HG02623 (cell line): ENCODE measurements at regions not wholly inside any gene's neighbourhood (a gene's known extent, or its start where the extent isn't known, plus 50 kb on each side); places are given as distances from the start of the nearest gene placed in this dataset.

Source experiments
- ATAC-seq: cut with Tn5 transposase; IDR thresholded peaks from one replicate; pipeline ENCODE4 v1.9.1; 2021; ENCODE audit warnings: moderate library complexity; ENCODE audit not compliant: unreplicated experiment

- ATAC-seq = no peak
Measured at GRCh38 chr21:35223480-35224156, 174.5 kb upstream of the RUNX1 start.

- ATAC-seq = no peak
Measured at GRCh38 chr21:35222541-35222941, 173.4 kb upstream of the RUNX1 start.

GRCh38 chr21:35222021-35222420 lies 172.9 kb upstream of the RUNX1 start:
- ATAC-seq = no peak

DNA sequence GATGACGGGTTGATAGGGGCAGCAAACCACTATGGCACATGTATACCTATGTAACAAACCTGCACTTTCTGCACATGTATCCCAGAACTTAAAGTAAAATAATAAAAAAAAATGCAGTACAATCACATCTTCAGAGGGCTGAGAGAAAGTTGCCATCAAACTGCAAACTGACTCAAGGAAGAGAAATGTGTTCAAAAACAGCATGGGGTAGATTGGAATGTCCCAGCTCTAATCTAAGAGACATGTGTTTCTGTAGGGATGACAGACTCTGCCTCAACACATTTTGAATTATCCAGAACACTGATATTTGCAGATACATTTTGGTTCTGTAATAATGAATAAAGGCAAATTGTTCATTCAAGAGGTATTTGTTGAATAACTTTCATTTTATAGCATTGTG lies 171.2 kb upstream of the RUNX1 start:
- ATAC-seq = no peak

DNA sequence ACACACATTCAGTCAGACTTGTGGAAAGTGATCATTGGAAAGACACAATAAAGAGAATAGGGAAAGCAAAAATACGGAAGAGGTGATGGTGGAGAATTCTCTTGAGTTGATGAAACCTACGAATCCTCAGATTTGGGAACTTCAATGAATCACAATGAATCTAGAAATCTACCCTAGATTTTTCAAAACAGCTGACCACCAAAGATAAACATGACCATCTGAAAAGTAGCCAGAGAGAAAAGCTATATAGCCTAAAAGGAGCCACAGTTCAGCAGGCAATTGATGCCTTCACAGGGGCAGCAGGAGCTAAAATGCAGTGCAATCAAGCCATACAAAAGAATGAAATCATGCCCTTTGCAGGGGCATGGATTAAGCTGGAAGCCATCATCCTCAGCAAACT lies 170.6 kb upstream of the RUNX1 start:
- no peak for ATAC-seq

DNA sequence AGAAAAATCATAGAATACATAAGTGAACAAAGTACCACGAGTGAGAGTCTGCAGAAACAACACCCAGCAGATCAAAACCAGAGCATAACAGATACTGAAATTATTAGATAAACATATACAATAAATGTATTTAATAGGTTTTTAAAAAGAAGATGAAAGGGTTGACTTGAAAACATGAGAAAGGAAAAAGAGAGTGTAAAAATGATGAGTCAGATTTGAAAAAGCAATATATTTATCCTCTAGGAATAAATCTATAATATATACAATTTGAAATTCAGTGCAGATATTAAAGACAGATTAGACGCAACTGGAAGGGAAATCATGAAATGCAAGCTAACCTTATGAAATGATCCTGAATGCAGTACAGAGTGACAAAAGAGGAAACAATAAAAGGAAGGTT lies 170.2 kb upstream of the RUNX1 start:
- ATAC-seq = no peak

DNA sequence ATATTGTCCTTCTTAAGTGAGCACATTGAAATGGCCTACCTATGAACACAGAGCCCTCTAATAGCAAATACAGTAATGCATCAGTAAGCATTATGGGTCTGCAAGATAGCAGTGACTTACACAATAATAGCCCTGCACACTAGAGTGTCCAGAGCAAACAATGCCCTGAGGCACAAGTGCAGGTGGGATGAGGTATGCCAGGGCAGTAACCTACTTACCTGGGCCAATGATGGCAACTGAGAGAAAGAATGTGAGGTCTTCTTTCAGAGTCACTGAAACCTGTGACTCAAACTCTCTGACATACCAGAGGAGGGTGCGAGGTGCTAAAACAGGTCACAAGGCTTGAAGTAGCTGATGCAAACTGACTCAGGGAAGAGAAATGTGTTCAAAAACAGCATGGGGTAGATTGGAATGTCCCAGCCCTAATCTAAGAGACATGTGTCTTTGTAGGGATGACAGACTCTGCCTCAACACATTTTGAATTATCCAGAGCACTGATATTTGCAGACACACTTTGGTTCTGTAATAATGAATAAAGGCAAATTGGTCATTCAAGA lies 168.5 kb upstream of the RUNX1 start:
- ATAC-seq = no peak

GRCh38 chr21:35216996-35217395 lies 167.9 kb upstream of the RUNX1 start:
- no peak for ATAC-seq

- ATAC-seq = no peak
Measured at GRCh38 chr21:35215870-35216269, 166.8 kb upstream of the RUNX1 start.

GRCh38 chr21:35212393-35213127 lies 163.5 kb upstream of the RUNX1 start:
- ATAC-seq = no peak

GRCh38 chr21:35211782-35212181 lies 162.7 kb upstream of the RUNX1 start:
- no peak for ATAC-seq

DNA sequence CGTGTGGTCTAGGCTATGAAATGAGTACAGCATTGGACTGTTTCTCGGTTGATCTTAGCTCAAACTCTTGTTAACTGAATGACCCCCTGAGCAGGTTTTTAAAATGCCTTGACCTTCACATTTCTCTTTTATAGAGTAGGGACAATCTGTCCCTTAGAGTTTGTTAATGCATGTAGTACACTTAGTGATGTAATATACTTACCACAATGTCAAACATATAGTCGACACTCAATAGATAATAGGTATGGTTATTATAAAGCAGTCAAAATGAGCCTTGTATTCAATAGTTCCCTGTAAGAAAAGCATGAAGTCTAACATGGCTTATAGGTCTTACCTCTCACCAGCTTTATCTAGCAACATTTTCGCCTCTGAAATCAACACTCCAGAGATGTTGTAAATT lies 161.0 kb upstream of the RUNX1 start:
- no peak for ATAC-seq

DNA sequence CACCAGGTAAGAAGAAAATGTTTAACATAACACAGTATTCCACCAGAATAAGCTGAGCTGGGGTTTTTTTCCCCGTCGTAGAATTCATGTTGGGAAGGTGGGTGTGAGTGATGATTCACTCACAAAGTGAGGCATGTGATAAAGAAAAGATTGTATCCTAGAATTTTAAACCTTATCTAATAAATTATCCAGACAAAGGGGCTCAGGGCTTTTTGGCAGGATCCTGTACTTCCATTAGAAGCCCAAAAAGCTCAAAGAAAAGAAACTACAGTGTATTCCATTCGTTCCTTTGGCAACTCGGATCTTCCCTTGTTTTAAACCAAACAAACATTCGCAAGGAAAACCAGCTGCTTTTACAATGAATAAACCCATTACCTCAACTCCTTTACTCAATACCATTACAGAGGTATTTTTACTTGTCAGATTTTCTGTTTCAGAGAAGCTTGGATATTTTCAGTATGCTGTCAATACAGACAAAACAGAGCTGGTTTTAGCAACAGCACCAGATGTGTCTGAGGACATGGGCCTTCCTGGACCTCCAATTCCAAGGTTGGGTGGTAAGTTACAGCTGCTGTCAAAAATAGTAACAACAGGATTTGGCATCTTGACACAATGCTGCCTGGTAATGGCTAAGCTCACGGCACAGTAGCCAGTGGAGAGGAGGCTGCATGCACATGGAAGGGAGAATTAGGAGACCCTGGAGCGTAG lies 159.9 kb upstream of the RUNX1 start:
- no peak for ATAC-seq

DNA sequence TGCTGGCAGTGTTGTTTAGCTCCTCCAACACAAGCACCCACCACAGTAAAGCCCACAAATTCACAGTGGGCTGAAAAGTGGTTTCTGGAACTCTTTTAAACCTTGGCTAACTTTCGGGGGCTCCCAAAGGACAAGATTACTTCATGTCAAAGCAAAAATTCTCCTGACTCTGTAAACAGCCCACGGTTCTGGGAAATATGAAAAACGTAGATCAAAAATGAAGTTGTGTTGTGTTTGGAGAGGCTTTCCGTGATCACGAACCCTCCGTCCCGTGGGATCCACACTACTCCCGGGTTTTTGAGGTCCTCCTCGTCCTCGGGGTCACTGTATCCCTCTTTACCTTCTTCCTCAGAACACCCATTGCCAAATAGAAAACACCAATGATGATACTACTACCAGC lies 159.0 kb upstream of the RUNX1 start:
- ATAC-seq = no peak

GRCh38 chr21:35207322-35207721 lies 158.2 kb upstream of the RUNX1 start:
- ATAC-seq = no peak

DNA sequence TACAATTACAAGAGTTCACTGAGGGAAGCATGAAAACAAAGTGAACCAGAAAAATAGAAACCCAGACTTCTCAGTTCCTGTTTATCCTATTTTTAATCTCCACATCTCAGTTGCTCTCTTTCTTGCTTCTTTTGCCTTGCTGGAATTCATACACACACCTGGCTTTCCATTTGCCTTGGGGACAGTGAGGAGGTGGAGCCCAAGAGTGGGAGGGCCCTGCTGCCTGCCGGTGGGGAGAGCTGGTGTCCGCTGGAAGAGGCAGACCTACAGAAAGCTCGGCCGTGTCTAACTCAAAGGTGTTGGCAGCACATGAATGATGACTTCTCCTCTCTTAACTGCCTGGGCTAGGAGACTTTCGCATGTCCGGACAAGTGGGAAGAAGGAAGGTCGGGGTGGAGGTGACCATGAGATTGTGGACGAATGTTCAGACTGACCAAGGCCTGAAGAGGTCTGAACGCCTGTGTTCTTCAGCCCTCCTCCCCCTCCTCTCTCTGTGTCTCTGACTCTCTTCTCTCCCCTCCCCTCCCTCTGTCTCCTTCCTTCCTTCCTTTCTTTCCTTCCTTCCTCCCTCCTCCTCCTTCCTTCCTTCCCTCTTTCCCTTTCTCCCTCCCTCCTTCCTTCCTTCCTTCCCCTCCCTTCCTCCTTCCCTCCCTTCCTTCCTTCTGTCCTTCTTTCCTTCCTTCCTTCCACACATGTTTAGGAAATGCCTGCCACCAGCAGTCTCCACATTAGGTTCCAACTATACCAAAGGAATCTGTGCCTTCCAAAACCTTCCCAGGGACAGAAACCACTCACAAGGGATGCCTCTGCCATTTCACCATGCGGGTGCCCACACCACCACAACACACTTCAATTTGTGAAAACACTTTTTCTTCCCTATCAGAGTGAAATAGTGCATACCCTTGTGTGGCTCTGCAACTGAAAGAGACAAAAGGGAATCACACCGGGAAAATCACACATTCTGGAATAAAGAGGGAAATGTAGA lies 157.3 kb upstream of the RUNX1 start:
- no peak for ATAC-seq

GRCh38 chr21:35204850-35205541 lies 155.9 kb upstream of the RUNX1 start:
- ATAC-seq = no peak

DNA sequence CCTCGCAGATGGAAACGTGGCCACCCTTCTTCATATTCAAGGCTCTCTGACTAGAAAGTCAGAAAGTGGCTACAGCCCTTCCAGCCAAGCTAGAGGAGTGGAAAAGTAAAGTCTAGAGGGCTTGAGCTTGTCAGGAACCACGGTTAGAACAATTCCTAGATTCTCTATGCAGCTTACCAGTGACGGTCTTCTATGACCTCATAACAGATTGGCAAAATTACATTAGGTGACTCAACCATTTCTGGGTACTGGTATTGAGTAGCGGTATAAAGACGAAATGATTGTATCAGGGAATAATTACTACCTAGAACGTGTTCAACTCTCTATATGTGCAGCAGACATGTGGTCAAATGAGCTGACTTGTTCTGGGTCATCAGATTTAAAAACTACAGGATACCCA lies 155.0 kb upstream of the RUNX1 start:
- no peak for ATAC-seq

GRCh38 chr21:35203093-35203977 lies 154.2 kb upstream of the RUNX1 start:
- ATAC-seq = no peak
